ENCODE measurements at regions not wholly inside any gene's neighbourhood (a gene's known extent, or its start where the extent isn't known, plus 50 kb on each side); places are given as distances from the start of the nearest gene placed in this dataset.

DNA sequence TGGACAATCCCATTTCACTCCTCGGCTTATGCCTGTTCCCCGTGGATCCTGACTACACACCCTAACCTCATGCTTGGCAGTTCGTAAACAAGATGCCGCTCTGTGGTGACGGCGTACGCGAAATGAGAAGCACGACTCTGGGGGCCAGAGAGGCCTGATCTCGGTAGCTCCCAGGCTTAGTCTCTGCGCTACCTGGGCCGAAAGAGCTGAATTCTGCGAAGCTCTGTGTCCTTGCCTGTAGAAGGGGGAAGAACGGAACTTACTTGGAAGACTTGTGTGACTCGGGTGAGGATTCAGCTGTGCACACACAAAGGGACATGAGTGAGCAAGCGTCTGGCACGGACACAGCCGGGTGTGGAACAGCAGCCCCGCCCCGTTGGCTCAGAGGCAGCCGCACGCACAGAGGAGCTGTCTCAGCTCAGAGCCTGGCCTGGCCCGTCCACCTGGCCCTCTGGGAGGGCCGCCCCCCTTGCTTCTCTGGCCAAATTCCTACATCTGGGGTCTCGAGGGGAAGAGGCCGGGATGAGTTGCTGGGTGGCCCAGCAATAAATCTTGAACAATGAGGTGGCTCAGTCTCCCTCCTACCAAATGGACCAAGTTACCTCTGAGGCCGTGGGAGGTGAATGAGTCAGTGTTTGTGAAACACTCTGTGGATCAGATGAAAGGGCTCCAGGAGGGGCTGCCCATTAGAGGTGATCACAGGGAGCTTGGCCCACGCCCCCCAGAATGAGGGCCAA, 83.8 kb downstream of the PDGFA start:
- WGBS, 2 donors = 69 to 83% methylated on average over 28 of the region's 28 CpGs
- Histone ChIP-seq H3K4me3 (peak overlapping the region in 5 of 10 donors; percentile 26 to 46 (median 31)), H3K36me3 (no peaks in the 10 kb centered on the region), H3K4me1 (peaks cover 0 to 5% (median 0%) of the 10 kb centered on the region in 9 donors), H3K27me3 (peaks cover 0 to 30% (median 11%) of the 10 kb centered on the region in 7 donors), H3K27ac (no peak overlapping the region), H3K9me3 (no peaks in the 10 kb centered on the region)
- intact Hi-C loops (cut with DNase I) = no loop called here
- ATAC-seq = peak in 3 of 8 donors; percentile 31 to 52 (median 34)
- TF ChIP-seq, protein P1, sequence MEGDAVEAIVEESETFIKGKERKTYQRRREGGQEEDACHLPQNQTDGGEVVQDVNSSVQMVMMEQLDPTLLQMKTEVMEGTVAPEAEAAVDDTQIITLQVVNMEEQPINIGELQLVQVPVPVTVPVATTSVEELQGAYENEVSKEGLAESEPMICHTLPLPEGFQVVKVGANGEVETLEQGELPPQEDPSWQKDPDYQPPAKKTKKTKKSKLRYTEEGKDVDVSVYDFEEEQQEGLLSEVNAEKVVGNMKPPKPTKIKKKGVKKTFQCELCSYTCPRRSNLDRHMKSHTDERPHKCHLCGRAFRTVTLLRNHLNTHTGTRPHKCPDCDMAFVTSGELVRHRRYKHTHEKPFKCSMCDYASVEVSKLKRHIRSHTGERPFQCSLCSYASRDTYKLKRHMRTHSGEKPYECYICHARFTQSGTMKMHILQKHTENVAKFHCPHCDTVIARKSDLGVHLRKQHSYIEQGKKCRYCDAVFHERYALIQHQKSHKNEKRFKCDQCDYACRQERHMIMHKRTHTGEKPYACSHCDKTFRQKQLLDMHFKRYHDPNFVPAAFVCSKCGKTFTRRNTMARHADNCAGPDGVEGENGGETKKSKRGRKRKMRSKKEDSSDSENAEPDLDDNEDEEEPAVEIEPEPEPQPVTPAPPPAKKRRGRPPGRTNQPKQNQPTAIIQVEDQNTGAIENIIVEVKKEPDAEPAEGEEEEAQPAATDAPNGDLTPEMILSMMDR (IDR thresholded peaks at IDR 0.05) = no peak
- peak in 1 of 2 donors; percentile 44 for DNase-seq

DNA sequence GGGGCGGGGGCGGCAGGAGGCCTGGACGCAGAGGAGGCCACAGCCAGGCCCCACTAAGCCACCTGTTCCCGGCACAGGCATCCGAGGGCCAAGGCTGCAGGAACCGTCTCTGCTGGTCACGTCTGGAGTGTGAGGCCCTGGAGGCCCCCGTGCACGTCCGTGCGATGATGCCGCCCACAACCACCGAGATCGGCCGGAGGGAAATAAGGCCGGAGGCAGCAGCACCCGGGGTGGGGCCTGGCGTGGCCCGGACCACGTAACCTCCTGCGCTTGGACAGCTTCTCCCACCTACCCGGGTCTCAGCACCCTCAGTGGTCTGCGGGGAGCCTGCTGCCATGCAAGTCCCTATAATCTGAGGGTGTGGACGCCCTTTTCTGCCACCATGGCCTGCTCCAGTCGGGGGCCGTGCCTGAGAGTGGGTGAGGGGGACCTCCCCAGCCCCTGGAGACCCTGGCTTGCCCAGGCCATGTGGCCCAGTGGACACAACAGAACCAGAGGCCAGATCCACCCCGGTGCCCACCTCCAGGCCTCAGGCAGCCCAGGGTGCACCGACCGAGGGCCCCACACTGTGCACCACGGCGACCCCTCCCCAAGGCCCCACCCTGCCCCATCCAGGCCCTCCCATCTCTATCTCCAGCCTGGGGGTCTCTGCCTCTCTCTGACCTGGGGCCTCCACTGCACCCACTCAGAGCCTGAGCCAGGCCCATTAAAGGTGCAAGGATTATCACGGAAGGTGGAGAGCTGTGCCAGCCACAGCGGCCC, 83.1 kb downstream of the PDGFA start:
- H3K36me3 ChIP-seq = no peaks in the 10 kb centered on the region
- no peaks in the 10 kb centered on the region for H3K9me3 ChIP-seq
- H3K4me1 ChIP-seq = peaks cover 0 to 5% (median 0%) of the 10 kb centered on the region in 9 donors
- H3K27me3 ChIP-seq = peaks cover 0 to 28% (median 11%) of the 10 kb centered on the region in 7 donors
- 92 to 93% methylated on average over 33 of the region's 33 CpGs for WGBS, 2 donors
- H3K4me3 ChIP-seq = no peak overlapping the region
- intact Hi-C loops (cut with DNase I) = no loop called here
- ATAC-seq (no peak), DNase-seq (no peak)
- no peak overlapping the region for H3K27ac ChIP-seq
- TF ChIP-seq, protein P1 (IDR thresholded peaks at IDR 0.05) = no peak

DNA sequence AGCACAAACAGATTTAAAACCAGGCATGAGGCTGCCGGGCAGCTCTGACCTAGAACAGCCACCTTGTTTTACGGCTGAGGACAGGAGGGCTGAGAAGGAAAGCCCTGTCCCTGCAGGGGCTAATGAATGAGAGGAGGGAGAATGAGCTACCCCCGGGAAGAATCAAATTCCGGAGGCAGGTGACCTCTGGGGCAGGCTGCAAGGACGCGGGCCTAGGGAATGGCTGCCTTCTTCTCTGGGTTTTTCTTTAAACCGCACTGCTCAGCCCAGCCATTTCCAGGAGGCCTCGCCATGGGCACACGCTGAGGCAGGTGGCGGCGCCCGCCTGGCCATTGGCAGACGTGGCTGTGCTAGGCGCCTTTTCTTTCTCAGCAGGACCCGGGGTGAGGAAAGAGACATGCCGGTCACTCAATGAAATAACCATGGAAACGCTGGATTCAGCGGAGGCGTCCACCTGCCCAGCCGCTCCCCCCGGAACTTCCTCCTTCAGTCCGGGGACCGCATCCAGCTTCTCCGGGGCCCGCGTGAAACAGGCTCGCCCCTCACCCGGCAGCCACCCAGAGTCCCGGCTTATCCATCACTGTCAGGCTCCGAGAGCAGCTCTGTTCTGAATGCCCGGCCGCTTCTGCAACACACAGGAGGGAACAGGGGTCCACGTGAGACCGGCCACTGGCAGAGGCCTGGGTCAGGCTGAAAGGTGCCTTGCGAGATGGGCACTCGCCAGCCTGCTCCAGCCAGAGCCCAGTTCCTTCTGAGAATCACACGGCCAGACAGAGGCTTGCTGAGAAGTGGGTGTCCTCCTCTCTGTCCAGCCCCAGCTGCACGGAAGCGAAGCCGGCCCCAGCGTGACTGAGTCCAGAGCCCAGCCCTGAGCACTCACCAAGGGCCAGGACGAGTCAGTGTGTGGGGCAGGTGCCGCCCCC, 82.1 kb downstream of the PDGFA start:
- no peaks in the 10 kb centered on the region for H3K36me3 ChIP-seq
- ATAC-seq (no peak), DNase-seq (no peak)
- intact Hi-C loops (cut with DNase I) = no loop called here
- H3K27ac ChIP-seq = no peak overlapping the region
- H3K27me3 ChIP-seq = peaks cover 0 to 24% (median 11%) of the 10 kb centered on the region in 7 donors
- TF ChIP-seq, protein P1 (IDR thresholded peaks at IDR 0.05) = no peak
- H3K4me3 ChIP-seq = no peak overlapping the region
- peaks cover 0 to 5% (median 0%) of the 10 kb centered on the region in 9 donors for H3K4me1 ChIP-seq
- WGBS, 2 donors = 81 to 85% methylated on average over 43 of the region's 43 CpGs
- H3K9me3 ChIP-seq = no peaks in the 10 kb centered on the region

DNA sequence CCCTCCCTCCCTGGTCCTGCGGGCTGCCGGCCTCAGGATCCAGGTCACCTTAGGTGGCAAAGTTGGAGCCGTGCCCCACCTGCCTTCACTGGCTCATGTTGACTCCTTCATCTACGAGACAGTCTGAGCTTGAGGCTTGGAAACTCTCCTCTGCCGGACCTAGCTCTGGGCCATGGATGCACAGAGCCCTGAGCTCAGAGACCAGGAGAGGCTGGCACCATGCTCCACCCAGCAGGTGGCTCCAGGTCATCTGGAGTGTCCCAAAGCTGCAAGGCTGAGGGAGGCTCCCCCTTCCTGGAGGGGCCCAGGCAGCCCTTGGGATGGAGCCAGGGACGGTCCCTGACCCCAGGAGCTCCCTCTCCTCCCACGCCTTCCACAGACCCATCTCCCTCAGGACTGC, 81.3 kb downstream of the PDGFA start:
- H3K4me1 ChIP-seq = peaks cover 0 to 5% (median 0%) of the 10 kb centered on the region in 9 donors
- WGBS, 2 donors = 74 to 83% methylated on average over 7 of the region's 7 CpGs
- ATAC-seq (peak in 1 of 8 donors; percentile 25), DNase-seq (no peak)
- H3K9me3 ChIP-seq = no peaks in the 10 kb centered on the region
- no peak overlapping the region for H3K27ac ChIP-seq
- peaks cover 0 to 22% (median 11%) of the 10 kb centered on the region in 7 donors for H3K27me3 ChIP-seq
- intact Hi-C loops (cut with DNase I) = no loop called here
- TF ChIP-seq, protein P1 (IDR thresholded peaks at IDR 0.05) = peak in 1 of 9 donors; percentile 16
- H3K36me3 ChIP-seq = no peaks in the 10 kb centered on the region
- no peak overlapping the region for H3K4me3 ChIP-seq

All from heart right ventricle (tissue), 16 donors.